Liver (tissue), 3 donors: ENCODE measurements at regions not wholly inside any gene's neighbourhood (a gene's known extent, or its start where the extent isn't known, plus 50 kb on each side); places are given as distances from the start of the nearest gene placed in this dataset.

ENCODE experiments used
- EGR1 ChIP-seq, 2 donors: IDR thresholded peaks; 2 replicates each; pipeline ENCODE4 v1.6.1; 2016 to 2018; ENCODE audit warnings: antibody characterized with exemption in 2 of 2, low read depth in 2 of 2
- GABPA ChIP-seq, 2 donors: IDR thresholded peaks in 1 of 2; conservative IDR thresholded peaks in 1 of 2; 2 replicates each; pipeline ENCODE4 v1.6.1; 2016; ENCODE audit warnings: antibody characterized with exemption in 2 of 2, mild to moderate bottlenecking in 1 of 2, moderate library complexity in 1 of 2
- HNF4A ChIP-seq, 2 donors: conservative IDR thresholded peaks; 2 replicates each; pipeline ENCODE4 v1.6.1; 2016; ENCODE audit warnings: antibody characterized with exemption in 2 of 2, mild to moderate bottlenecking in 2 of 2
- JUND ChIP-seq, 2 donors: IDR thresholded peaks; 2 replicates each; pipeline ENCODE4 v1.6.1; 2016; ENCODE audit warnings: antibody characterized with exemption in 2 of 2
- RAD21 ChIP-seq, 2 donors: IDR thresholded peaks; 2 replicates each; pipeline ENCODE4 v1.6.1; 2016; ENCODE audit warnings: antibody characterized with exemption in 2 of 2, mild to moderate bottlenecking in 2 of 2
- REST ChIP-seq: IDR thresholded peaks from 2 replicates; pipeline ENCODE4 v1.6.1; 2016; ENCODE audit warnings: antibody characterized with exemption, mild to moderate bottlenecking
- RXRA ChIP-seq, 2 donors: IDR thresholded peaks; 2 replicates each; pipeline ENCODE4 v1.6.1; 2017 to 2018; ENCODE audit warnings: antibody characterized with exemption in 2 of 2, mild to moderate bottlenecking in 1 of 2
- SP1 ChIP-seq: IDR thresholded peaks from 2 replicates; pipeline ENCODE4 v1.6.1; 2018; ENCODE audit warnings: antibody characterized with exemption, mild to moderate bottlenecking
- TAF1 ChIP-seq: conservative IDR thresholded peaks from 2 replicates; pipeline ENCODE4 v1.6.1; 2016; ENCODE audit warnings: antibody characterized with exemption, mild to moderate bottlenecking
- YY1 ChIP-seq: IDR thresholded peaks from 2 replicates; pipeline ENCODE4 v1.6.1; 2016; ENCODE audit warnings: antibody characterized with exemption, mild to moderate bottlenecking
- TF ChIP-seq, protein P1 (sequence below): fragments of 150-350 bp; IDR thresholded peaks from 2 replicates; pipeline ENCODE4 v1.5.1; 2017; ENCODE audit warnings: improper control_type of control experiment, low read depth, low read length; ENCODE audit not compliant: missing input control
- TF ChIP-seq, protein P2 (sequence below): IDR thresholded peaks from 2 replicates; pipeline ENCODE4 v1.6.1; 2016; ENCODE audit warnings: antibody characterized with exemption
- TF ChIP-seq, protein P3 (sequence below): IDR thresholded peaks from 2 replicates; pipeline ENCODE4 v1.6.1; 2016; ENCODE audit warnings: antibody characterized with exemption
- TF ChIP-seq, protein P4 (sequence below): IDR thresholded peaks from 2 replicates; pipeline ENCODE4 v1.6.1; 2016; ENCODE audit warnings: antibody characterized with exemption
- donor health status: healthy.
- donor health status: healthy.

GRCh38 chr9:96071076-96071814 lies 195.8 kb downstream of the ERCC6L2 start:
- TF ChIP-seq JUND (IDR thresholded peaks at IDR 0.05) = no peak
- TF ChIP-seq, protein P1, sequence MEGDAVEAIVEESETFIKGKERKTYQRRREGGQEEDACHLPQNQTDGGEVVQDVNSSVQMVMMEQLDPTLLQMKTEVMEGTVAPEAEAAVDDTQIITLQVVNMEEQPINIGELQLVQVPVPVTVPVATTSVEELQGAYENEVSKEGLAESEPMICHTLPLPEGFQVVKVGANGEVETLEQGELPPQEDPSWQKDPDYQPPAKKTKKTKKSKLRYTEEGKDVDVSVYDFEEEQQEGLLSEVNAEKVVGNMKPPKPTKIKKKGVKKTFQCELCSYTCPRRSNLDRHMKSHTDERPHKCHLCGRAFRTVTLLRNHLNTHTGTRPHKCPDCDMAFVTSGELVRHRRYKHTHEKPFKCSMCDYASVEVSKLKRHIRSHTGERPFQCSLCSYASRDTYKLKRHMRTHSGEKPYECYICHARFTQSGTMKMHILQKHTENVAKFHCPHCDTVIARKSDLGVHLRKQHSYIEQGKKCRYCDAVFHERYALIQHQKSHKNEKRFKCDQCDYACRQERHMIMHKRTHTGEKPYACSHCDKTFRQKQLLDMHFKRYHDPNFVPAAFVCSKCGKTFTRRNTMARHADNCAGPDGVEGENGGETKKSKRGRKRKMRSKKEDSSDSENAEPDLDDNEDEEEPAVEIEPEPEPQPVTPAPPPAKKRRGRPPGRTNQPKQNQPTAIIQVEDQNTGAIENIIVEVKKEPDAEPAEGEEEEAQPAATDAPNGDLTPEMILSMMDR = peak; percentile 45
- TF ChIP-seq, protein P2, sequence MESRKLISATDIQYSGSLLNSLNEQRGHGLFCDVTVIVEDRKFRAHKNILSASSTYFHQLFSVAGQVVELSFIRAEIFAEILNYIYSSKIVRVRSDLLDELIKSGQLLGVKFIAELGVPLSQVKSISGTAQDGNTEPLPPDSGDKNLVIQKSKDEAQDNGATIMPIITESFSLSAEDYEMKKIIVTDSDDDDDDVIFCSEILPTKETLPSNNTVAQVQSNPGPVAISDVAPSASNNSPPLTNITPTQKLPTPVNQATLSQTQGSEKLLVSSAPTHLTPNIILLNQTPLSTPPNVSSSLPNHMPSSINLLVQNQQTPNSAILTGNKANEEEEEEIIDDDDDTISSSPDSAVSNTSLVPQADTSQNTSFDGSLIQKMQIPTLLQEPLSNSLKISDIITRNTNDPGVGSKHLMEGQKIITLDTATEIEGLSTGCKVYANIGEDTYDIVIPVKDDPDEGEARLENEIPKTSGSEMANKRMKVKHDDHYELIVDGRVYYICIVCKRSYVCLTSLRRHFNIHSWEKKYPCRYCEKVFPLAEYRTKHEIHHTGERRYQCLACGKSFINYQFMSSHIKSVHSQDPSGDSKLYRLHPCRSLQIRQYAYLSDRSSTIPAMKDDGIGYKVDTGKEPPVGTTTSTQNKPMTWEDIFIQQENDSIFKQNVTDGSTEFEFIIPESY = no peak
- TF ChIP-seq, protein P3, sequence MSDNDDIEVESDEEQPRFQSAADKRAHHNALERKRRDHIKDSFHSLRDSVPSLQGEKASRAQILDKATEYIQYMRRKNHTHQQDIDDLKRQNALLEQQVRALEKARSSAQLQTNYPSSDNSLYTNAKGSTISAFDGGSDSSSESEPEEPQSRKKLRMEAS = no peak
- peak; percentile 13 to 57 for TF ChIP-seq RAD21 (IDR thresholded peaks at IDR 0.05)
- no peak for TF ChIP-seq SP1
- no peak for TF ChIP-seq YY1
- TF ChIP-seq TAF1 = no peak
- no peak for TF ChIP-seq GABPA (IDR thresholded peaks at IDR 0.05 in 1 of 2, conservative IDR thresholded peaks at IDR 0.05 in 1 of 2)
- TF ChIP-seq, protein P4, sequence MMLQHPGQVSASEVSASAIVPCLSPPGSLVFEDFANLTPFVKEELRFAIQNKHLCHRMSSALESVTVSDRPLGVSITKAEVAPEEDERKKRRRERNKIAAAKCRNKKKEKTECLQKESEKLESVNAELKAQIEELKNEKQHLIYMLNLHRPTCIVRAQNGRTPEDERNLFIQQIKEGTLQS = no peak
- TF ChIP-seq HNF4A (conservative IDR thresholded peaks at IDR 0.05) = no peak
- no peak for TF ChIP-seq EGR1 (IDR thresholded peaks at IDR 0.05; ENCODE audit: low read depth in 2 of 2)
- no peak for TF ChIP-seq RXRA (IDR thresholded peaks at IDR 0.05)
- TF ChIP-seq REST = no peak
